Ammon's horn (tissue), 1 donor: ENCODE measurements at regions not wholly inside any gene's neighbourhood (a gene's known extent, or its start where the extent isn't known, plus 50 kb on each side); places are given as distances from the start of the nearest gene placed in this dataset.
A peak's percentile ranks its signal among the peaks of the same experiment; 100 is the strongest.

ENCODE experiments used
- DNase-seq: peaks from one replicate; pipeline ENCODE4 v3.0.0-alpha.2; 2016; ENCODE audit warnings: low spot score

- DNase-seq: no peak
These were observed 600.7 kb downstream of the HDGFL1 start for GRCh38 chr6:23170049-23170448.

GRCh38 chr6:23173234-23173633, 603.9 kb downstream of the HDGFL1 start:
- DNase-seq: no peak

GRCh38 chr6:23174781-23175361, 605.5 kb downstream of the HDGFL1 start:
- no peak for DNase-seq

GRCh38 chr6:23175391-23175790, 606.0 kb downstream of the HDGFL1 start:
- DNase-seq: no peak

- no peak for DNase-seq
These were observed 607.1 kb downstream of the HDGFL1 start for GRCh38 chr6:23176471-23176870.

GRCh38 chr6:23176883-23177282, 607.5 kb downstream of the HDGFL1 start:
- DNase-seq: no peak

- DNase-seq: no peak
These were observed 608.4 kb downstream of the HDGFL1 start for GRCh38 chr6:23177806-23178205.

- no peak for DNase-seq
These were observed 610.6 kb downstream of the HDGFL1 start for GRCh38 chr6:23179994-23180393.

GRCh38 chr6:23180504-23181293, 611.3 kb downstream of the HDGFL1 start:
- peak; percentile 94 for DNase-seq

- DNase-seq: peak; percentile 13
These were observed 612.2 kb downstream of the HDGFL1 start for GRCh38 chr6:23181356-23182110.

- no peak for DNase-seq
These were observed 614.5 kb downstream of the HDGFL1 start for GRCh38 chr6:23183846-23184245.

GRCh38 chr6:23184351-23184750, 615.0 kb downstream of the HDGFL1 start:
- no peak for DNase-seq

- DNase-seq: no peak
These were observed 626.1 kb downstream of the HDGFL1 start for GRCh38 chr6:23195487-23195886.

- no peak for DNase-seq
These were observed 630.2 kb downstream of the HDGFL1 start for GRCh38 chr6:23199541-23199940.

GRCh38 chr6:23200946-23201345, 631.6 kb downstream of the HDGFL1 start:
- DNase-seq: no peak

GRCh38 chr6:23202207-23202606, 632.8 kb downstream of the HDGFL1 start:
- no peak for DNase-seq

- no peak for DNase-seq
These were observed 643.0 kb downstream of the HDGFL1 start for GRCh38 chr6:23212398-23212797.

- DNase-seq: no peak
These were observed 643.8 kb downstream of the HDGFL1 start for GRCh38 chr6:23213193-23213592.

GRCh38 chr6:23213651-23214050, 644.3 kb downstream of the HDGFL1 start:
- no peak for DNase-seq

GRCh38 chr6:23218751-23219150, 649.4 kb downstream of the HDGFL1 start:
- peak; percentile 59 for DNase-seq

GRCh38 chr6:23222724-23223123, 653.4 kb downstream of the HDGFL1 start:
- no peak for DNase-seq

GRCh38 chr6:23224540-23224939, 655.2 kb downstream of the HDGFL1 start:
- no peak for DNase-seq

GRCh38 chr6:23228439-23229024, 659.2 kb downstream of the HDGFL1 start:
- DNase-seq: no peak
